Embryonic facial prominence (tissue), 1 donor: ENCODE measurements at regions not wholly inside any gene's neighbourhood (a gene's known extent, or its start where the extent isn't known, plus 50 kb on each side); places are given as distances from the start of the nearest gene placed in this dataset.
"Not testable (repeated sequence)": the region's sequence is repeated elsewhere in the genome, so short reads cannot be mapped to it uniquely, and the experiment has no call there.

Experiments
- DNase-seq: peaks from one replicate; pipeline ENCODE4 v3.0.0-alpha.2; 2016; ENCODE audit errors: extremely low spot score

GRCh38 chr3:124043023-124043422, 51.1 kb upstream of the ROPN1 start:
- DNase-seq = no peak

GRCh38 chr3:124044956-124045355, 53.0 kb upstream of the ROPN1 start:
- DNase-seq = no peak

GRCh38 chr3:124048967-124049798, 57.3 kb upstream of the ROPN1 start:
- no peak for DNase-seq

DNA sequence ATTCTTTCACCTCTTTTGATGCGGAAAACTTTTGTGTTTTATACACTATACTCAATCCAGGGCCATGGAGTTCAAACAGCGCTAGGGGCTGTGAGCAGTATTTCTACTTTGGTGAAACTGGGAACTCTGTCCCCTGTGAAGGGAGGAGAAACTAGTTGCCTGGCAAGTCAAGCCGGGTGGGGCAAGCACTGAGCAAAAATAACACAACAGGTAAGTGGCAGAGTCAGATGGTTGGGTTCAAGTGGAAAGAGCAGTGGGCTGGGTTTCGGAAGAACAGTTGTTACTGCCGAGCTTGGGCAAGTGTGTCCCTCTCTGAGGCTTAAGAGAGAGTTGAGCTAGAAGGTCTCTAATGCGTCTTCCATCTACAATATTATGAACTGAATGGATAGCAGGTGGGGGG, 59.7 kb upstream of the ROPN1 start:
- no peak for DNase-seq

DNA sequence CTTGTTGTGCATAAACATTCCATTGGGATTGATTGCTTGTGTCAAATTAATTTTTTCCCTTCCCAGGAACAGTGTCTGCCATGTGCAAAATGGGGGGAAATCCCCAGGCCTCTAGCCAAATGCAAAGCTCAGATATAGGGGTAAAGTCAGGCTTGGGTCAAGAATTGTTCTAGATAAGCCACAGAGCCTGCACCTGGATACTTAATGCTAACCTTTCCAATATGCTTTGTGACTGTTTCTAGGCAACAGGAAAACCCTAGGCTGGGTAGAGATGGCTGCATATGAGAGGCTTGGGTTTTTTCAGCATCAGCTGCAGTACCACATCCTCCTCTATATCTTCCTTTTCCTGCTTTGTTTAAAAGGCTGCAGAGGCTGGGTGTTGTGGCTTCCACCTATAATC, 61.9 kb upstream of the ROPN1 start:
- no peak for DNase-seq

- no peak for DNase-seq
Measured at GRCh38 chr3:124056846-124057245, 64.9 kb upstream of the ROPN1 start.

DNA sequence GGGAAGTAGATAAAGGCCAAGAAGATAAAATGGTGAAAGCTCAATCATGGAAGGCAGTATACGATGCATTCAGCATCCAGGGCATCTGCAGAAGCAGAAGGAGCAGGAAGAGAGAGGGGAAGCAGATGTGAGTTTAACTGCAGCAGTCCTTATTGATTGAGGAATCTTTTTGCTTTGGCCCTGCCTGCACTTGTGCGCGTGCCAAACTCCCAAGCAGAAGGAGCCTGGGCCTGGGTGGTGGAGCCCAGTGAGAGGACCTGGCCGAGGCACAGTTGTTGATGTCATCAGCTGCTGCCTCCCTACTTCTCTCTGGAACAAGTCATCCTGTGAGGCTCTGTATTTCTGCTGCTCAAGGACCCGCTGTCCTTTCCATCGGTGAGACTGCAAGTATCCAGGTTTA, 65.5 kb upstream of the ROPN1 start:
- no peak for DNase-seq

DNA sequence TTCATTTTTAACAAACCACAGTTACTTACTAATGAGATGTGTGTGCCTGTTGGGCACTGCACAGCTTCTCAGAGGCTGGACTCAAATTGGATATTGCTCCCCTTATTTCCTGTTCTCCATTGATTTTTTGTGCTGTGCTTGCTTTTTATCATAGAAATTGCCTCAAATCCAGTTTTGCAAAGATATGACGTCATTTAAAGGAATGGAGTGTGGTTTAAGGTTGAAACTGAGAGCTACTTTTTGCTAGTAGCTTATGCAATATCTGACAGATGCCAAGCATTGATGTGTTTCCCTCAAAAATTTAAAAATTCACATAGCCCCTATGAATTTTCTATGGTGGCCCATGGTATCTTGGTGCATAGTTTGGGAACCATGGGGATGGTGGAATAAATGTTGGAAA, 67.7 kb upstream of the ROPN1 start:
- no peak for DNase-seq

DNA sequence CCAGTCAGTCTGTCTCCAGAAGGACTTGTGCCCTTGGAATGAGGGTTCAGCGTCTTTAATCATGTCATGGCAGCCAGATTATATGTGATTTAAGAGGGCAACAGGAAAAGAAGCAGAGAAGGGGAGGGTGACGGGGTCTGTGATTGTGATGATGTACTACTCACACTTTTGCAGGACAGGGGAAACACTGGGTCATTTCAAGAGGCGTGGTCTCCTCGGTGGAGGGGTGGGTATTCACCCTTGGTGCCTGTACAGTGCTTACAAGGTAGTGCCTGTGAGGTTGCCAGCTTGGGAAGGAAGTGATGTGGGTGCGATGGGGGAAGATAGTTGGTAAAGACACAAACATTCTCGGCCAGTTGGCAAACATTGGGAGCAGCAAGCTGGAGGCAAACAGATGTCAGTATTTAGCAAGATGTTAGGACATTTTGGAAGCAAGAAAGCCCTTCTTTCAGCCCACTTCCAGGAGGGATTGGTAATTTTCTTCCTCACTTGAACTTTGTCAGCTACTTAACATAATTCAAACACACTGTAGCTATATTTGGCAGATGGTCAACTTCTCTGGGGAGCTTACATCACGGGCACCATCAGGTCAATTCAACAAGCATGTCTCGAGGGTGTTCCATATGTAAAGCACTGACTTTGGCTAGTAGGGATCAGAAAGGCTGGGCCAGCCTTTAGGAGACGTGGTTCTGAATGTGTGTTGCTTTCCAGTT, 71.4 kb upstream of the ROPN1 start:
- DNase-seq = no peak

- no peak for DNase-seq
Measured at GRCh38 chr3:124064050-124064449, 72.1 kb upstream of the ROPN1 start.

- not testable (repeated sequence) for DNase-seq
Measured at GRCh38 chr3:124066543-124066942, 74.6 kb upstream of the ROPN1 start.

- DNase-seq = not testable (repeated sequence)
Measured at GRCh38 chr3:124069706-124070105, 77.8 kb upstream of the ROPN1 start.

DNA sequence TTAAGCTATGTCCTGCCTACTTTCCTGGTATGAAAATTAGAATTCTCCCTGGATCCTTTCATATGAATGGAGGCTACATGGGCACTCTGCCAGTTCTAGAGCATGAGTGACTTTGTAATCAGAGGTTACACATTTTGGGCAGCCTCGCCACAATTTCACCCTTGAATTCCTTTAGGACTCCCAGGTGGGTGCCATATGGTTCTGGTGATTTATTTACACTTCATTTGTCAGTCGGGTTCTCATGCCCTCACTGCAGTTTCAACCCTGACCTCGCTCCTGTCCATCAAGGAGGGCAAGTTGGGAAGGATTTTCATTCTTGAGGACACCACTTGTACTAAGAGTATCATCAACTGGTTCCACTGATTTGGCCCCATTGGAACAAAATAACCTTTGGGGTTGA, 83.2 kb upstream of the ROPN1 start:
- not testable (repeated sequence) for DNase-seq

- DNase-seq = no peak
Measured at GRCh38 chr3:124075753-124076152, 83.8 kb upstream of the ROPN1 start.

GRCh38 chr3:124076235-124076634, 84.3 kb upstream of the ROPN1 start:
- no peak for DNase-seq

- DNase-seq = no peak
Measured at GRCh38 chr3:124078953-124079911, 87.3 kb upstream of the ROPN1 start.

- DNase-seq = no peak
Measured at GRCh38 chr3:124079912-124080276, 88.0 kb upstream of the ROPN1 start.

GRCh38 chr3:124082343-124082742, 90.4 kb upstream of the ROPN1 start:
- no peak for DNase-seq

DNA sequence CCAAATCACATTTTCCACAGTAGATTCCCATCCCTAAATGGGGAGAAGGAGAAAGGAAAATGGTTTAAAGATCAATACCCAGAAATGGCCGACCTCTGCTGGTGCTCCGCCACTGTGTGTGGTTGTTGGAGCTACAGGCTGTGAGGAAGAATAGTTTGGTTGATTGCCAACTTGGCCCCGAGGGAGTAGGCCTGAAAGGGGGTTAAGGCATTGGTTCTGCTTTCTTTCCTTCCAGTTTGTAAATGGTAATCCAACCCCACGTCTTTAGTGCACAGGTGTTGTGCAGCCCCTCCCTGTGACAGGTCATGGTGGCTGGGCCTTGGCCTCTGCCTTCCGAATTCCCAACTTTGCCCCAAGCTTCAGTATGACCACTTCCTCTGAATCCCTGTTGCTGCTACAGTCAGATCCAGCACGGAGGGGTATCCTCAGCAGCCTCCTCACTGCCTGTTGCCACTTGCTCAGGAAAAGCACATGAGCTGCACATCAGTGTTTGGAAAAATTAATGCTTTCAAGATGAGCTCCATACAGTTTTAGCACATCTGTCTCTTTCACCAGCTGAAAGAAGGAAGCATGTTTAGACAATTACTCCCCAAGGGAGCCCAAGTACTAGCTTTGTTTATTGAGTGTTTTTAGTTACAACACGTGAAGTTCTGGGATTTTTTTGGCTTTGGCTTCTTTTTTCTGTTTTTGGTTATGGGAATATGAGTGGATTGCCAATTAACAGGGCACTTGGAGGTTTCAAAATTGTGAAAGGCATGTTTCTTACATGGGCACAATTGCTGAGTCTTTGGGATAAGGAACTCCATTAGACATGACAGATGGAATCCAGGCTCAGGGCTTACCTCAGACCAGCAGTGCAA, 92.3 kb upstream of the ROPN1 start:
- DNase-seq = peak; percentile 89

DNA sequence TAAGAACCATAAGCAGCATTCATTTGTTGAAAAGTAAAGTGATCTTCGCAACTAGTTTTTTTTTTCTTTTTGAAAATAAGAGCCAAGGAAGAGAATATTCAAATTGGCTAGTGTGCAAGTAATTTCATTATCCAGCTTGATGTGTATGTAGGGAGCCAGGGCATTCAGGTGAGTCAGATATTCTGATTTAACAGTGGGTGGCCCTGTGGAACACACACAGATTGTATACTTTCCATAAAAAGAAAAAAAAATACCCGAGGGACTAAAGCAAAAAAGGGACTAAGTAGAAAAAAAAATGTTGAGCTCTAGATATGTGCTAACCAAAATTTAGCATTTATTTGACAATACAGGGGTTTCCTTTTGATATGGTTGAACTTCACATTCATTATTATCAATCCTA, 96.9 kb upstream of the ROPN1 start:
- DNase-seq = no peak

DNA sequence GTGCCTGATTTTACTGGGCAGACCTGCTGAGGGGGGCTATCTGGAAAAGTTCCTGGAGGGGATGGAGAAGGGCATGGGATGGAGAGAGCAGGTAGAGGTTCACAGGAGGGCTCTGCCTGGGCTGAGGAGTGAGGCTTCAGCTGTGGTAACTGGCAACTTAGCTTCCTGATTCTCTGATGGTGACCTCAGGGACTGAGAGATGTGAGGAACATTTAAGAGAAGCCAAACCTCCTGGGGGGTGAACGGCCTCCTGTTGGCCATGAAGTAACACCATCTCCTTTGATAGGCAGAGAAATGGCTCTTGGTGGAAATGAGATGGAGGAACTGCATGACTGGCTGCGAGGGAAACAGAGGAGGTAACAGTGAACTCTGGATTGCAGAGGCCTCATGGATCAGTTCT, 97.3 kb upstream of the ROPN1 start:
- DNase-seq = no peak
